ENCODE measurements at regions not wholly inside any gene's neighbourhood (a gene's known extent, or its start where the extent isn't known, plus 50 kb on each side); places are given as distances from the start of the nearest gene placed in this dataset.

DNA sequence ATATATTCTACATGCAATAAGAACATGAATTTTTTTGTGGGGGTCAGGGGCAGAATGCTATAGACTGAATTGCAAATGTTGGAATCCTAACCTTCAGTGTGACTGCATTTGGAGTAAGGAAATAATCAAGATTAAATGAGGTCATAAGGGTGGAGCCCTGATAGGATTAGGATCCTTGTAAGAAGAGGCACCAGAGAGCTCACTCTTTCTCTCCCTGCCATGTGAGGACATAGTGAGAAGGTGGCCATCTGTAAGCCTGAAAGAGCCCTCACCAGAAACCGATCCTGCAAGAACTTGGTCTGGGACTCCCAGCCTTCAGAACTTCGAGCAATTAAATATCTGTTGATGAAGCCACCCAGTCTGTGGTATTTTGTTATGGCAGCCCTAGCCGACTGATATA, 70.3 kb upstream of the SOX13 start:
- TF ChIP-seq, protein P1, sequence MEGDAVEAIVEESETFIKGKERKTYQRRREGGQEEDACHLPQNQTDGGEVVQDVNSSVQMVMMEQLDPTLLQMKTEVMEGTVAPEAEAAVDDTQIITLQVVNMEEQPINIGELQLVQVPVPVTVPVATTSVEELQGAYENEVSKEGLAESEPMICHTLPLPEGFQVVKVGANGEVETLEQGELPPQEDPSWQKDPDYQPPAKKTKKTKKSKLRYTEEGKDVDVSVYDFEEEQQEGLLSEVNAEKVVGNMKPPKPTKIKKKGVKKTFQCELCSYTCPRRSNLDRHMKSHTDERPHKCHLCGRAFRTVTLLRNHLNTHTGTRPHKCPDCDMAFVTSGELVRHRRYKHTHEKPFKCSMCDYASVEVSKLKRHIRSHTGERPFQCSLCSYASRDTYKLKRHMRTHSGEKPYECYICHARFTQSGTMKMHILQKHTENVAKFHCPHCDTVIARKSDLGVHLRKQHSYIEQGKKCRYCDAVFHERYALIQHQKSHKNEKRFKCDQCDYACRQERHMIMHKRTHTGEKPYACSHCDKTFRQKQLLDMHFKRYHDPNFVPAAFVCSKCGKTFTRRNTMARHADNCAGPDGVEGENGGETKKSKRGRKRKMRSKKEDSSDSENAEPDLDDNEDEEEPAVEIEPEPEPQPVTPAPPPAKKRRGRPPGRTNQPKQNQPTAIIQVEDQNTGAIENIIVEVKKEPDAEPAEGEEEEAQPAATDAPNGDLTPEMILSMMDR (conservative IDR thresholded peaks at IDR 0.05; ENCODE audit: low read length), result no peak
- TF ChIP-seq EZH2phosphoT487 (IDR thresholded peaks at IDR 0.05; ENCODE audit: borderline replicate concordance), result no peak
